OCI-LY1 (cell line): ENCODE measurements at regions not wholly inside any gene's neighbourhood (a gene's known extent, or its start where the extent isn't known, plus 50 kb on each side); places are given as distances from the start of the nearest gene placed in this dataset.

Source experiments
- H2AFZ ChIP-seq: fragments of 200-600 bp; sonication (generic), shearing (Covaris generic); 2 replicates; pipeline ENCODE4 v1.6.0; 2014; ENCODE audit warnings: antibody characterized with exemption, mild to moderate bottlenecking, low read length
- H3F3A ChIP-seq: fragments of 200-600 bp; sonication (generic), shearing (Covaris generic); 2 replicates; pipeline ENCODE4 v1.6.0; 2014; ENCODE audit warnings: mild to moderate bottlenecking, antibody characterized with exemption, low read length, moderate library complexity; ENCODE audit not compliant: insufficient read depth
- H3K27ac ChIP-seq: fragments of 200-600 bp; sonication (generic); 2 replicates; pipeline ENCODE4 v1.5.1; 2014; ENCODE audit warnings: low read length, mixed run types, mild to moderate bottlenecking, low read depth; ENCODE audit not compliant: poor library complexity, severe bottlenecking
- H3K27me3 ChIP-seq: fragments of 200-600 bp; sonication (generic); 2 replicates; pipeline ENCODE4 v1.6.0; 2014; ENCODE audit warnings: antibody characterized with exemption, mild to moderate bottlenecking, low read length, moderate library complexity; ENCODE audit not compliant: insufficient read depth
- H3K36me3 ChIP-seq: fragments of 200-600 bp; sonication (generic); 2 replicates; pipeline ENCODE4 v1.6.1; 2014; ENCODE audit warnings: mild to moderate bottlenecking, antibody characterized with exemption, low read length, moderate library complexity, mixed read lengths; ENCODE audit not compliant: insufficient read depth
- H3K4me1 ChIP-seq: fragments of 200-600 bp; sonication (generic); 2 replicates; pipeline ENCODE4 v1.5.1; 2014; ENCODE audit warnings: mild to moderate bottlenecking, low read length, moderate library complexity; ENCODE audit not compliant: insufficient read depth, severe bottlenecking
- H3K4me2 ChIP-seq: fragments of 200-600 bp; sonication (generic), shearing (Covaris generic); 2 replicates; pipeline ENCODE4 v1.6.1; 2014; ENCODE audit warnings: low read length
- H3K4me3 ChIP-seq: fragments of 200-600 bp; sonication (generic); 2 replicates; pipeline ENCODE4 v1.5.1; 2014; ENCODE audit warnings: low read length, low read depth, mild to moderate bottlenecking, mixed read lengths; ENCODE audit not compliant: poor library complexity, severe bottlenecking
- H3K79me2 ChIP-seq: fragments of 200-600 bp; shearing (Covaris generic); 2 replicates; pipeline ENCODE4 v1.6.1; 2016; ENCODE audit warnings: mixed run types, low read length, mixed read lengths; ENCODE audit not compliant: insufficient read depth
- H3K9ac ChIP-seq: fragments of 200-600 bp; sonication (generic), shearing (Covaris generic); 2 replicates; pipeline ENCODE4 v1.6.1; 2014; ENCODE audit warnings: mild to moderate bottlenecking, low read length, mixed read lengths
- H3K9me2 ChIP-seq: fragments of 200-600 bp; sonication (generic), shearing (Covaris generic); 2 replicates; pipeline ENCODE4 v1.6.1; 2014; ENCODE audit warnings: low read depth, mild to moderate bottlenecking, low read length, mixed read lengths
- H3K9me3 ChIP-seq: fragments of 200-600 bp; shearing (Covaris generic); 2 replicates; pipeline ENCODE4 v1.6.1; 2014; ENCODE audit warnings: low read length, mixed read lengths
- H4K20me1 ChIP-seq: fragments of 200-600 bp; sonication (generic), shearing (Covaris generic); 2 replicates; pipeline ENCODE4 v1.6.0; 2016; ENCODE audit warnings: mild to moderate bottlenecking, low read length; ENCODE audit not compliant: insufficient read depth
- EZH2 ChIP-seq: fragments of 200-600 bp; sonication (generic), shearing (Covaris generic); IDR thresholded peaks from 2 replicates; pipeline ENCODE4 v1.8.0; 2017; ENCODE audit warnings: borderline replicate concordance, mixed run types, mild to moderate bottlenecking, antibody characterized with exemption, low read length, moderate library complexity, mixed read lengths
- TF ChIP-seq, protein P1 (sequence below): fragments of 200-600 bp; sonication (generic), shearing (Covaris generic); IDR thresholded peaks from 2 replicates; pipeline ENCODE4 v1.5.1; 2017; ENCODE audit warnings: mild to moderate bottlenecking, antibody characterized with exemption, low read length, moderate library complexity, mixed read lengths

DNA sequence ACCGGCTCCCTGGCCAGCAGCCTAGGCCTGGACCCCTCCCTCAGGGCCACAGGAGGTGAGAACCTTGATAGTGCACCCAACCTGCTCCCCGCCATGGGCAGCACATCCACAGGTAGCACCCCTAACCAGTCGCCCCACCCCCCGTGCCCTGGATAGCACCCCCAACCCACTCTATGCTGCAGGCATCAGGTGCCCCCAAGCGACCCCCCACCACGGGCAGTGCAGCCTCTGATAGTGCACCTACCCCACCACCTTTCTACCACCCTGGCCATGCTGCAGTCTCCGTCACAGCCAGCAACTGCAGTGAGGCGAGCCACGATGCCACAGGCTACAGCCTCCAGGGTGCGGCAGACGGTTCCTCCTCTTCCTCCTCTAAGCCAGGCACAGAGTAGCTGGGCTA, 55.6 kb downstream of the SOWAHC start:
- H3K9me2 ChIP-seq: no peaks in the 10 kb centered on the region
- H3K79me2 ChIP-seq: no peaks in the 10 kb centered on the region
- H3K4me1 ChIP-seq: no peaks in the 10 kb centered on the region
- H3F3A ChIP-seq: no peaks in the 10 kb centered on the region
- H2AFZ ChIP-seq: no peak overlapping the region
- H3K9me3 ChIP-seq: no peaks in the 10 kb centered on the region
- H3K4me3 ChIP-seq: no peak overlapping the region
- no peak overlapping the region for H3K9ac ChIP-seq
- TF ChIP-seq, protein P1, sequence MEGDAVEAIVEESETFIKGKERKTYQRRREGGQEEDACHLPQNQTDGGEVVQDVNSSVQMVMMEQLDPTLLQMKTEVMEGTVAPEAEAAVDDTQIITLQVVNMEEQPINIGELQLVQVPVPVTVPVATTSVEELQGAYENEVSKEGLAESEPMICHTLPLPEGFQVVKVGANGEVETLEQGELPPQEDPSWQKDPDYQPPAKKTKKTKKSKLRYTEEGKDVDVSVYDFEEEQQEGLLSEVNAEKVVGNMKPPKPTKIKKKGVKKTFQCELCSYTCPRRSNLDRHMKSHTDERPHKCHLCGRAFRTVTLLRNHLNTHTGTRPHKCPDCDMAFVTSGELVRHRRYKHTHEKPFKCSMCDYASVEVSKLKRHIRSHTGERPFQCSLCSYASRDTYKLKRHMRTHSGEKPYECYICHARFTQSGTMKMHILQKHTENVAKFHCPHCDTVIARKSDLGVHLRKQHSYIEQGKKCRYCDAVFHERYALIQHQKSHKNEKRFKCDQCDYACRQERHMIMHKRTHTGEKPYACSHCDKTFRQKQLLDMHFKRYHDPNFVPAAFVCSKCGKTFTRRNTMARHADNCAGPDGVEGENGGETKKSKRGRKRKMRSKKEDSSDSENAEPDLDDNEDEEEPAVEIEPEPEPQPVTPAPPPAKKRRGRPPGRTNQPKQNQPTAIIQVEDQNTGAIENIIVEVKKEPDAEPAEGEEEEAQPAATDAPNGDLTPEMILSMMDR: no peak
- TF ChIP-seq EZH2: no peak
- H3K4me2 ChIP-seq: no peak overlapping the region
- H4K20me1 ChIP-seq: no peaks in the 10 kb centered on the region
- H3K27ac ChIP-seq: no peak overlapping the region
- no peaks in the 10 kb centered on the region for H3K27me3 ChIP-seq
- H3K36me3 ChIP-seq: no peaks in the 10 kb centered on the region

GRCh38 chr2:109670556-109671411, 56.6 kb downstream of the SOWAHC start:
- no peak overlapping the region for H3K27ac ChIP-seq
- no peaks in the 10 kb centered on the region for H4K20me1 ChIP-seq
- no peaks in the 10 kb centered on the region for H3K4me1 ChIP-seq
- H3K9me3 ChIP-seq: no peaks in the 10 kb centered on the region
- no peak overlapping the region for H3K4me3 ChIP-seq
- no peaks in the 10 kb centered on the region for H3K9me2 ChIP-seq
- H2AFZ ChIP-seq: no peak overlapping the region
- no peaks in the 10 kb centered on the region for H3K79me2 ChIP-seq
- no peak overlapping the region for H3K9ac ChIP-seq
- H3K27me3 ChIP-seq: no peaks in the 10 kb centered on the region
- TF ChIP-seq, protein P1: no peak
- no peak for TF ChIP-seq EZH2
- no peaks in the 10 kb centered on the region for H3F3A ChIP-seq
- no peaks in the 10 kb centered on the region for H3K36me3 ChIP-seq
- H3K4me2 ChIP-seq: no peak overlapping the region

DNA sequence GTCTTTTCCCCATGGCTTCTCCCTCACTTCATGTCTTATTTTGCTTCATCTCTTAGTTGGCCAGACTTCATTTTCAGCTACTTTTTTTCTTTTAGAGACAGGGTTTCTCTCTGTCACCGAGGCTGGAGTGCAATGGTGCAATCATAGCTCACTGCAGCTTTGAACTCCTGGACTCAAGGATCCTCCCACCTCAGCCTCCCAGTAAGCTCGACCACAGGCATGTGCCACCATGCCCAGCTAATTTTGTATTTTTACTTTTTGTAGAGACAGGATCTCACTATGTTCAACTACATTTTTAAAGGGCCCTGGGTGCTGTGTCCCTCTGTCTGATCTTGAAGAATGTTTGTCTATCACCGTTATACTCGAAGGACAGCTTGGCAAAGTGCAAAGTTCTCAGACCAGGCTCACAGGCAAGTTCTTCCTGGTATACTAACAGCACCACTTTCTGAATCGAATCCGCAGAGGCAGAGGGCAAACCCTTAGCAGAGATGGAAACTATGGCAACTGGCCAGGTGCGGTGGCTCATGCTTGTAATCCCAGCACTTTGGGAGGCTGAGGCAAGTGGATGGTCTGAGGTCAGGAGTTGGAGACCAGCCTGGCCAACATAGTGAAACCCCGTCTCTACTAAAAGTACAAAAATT, 60.9 kb downstream of the SOWAHC start:
- no peak overlapping the region for H3K9ac ChIP-seq
- no peak overlapping the region for H3K27ac ChIP-seq
- no peaks in the 10 kb centered on the region for H3K79me2 ChIP-seq
- no peak overlapping the region for H3K4me3 ChIP-seq
- no peaks in the 10 kb centered on the region for H3K36me3 ChIP-seq
- no peaks in the 10 kb centered on the region for H3K9me2 ChIP-seq
- no peaks in the 10 kb centered on the region for H3K9me3 ChIP-seq
- no peaks in the 10 kb centered on the region for H4K20me1 ChIP-seq
- no peaks in the 10 kb centered on the region for H3K27me3 ChIP-seq
- H3K4me2 ChIP-seq: no peak overlapping the region
- no peaks in the 10 kb centered on the region for H3F3A ChIP-seq
- TF ChIP-seq, protein P1: no peak
- TF ChIP-seq EZH2: no peak
- H2AFZ ChIP-seq: no peak overlapping the region
- H3K4me1 ChIP-seq: no peaks in the 10 kb centered on the region
